Heart left ventricle (tissue), 13 donors: ENCODE measurements at regions not wholly inside any gene's neighbourhood (a gene's known extent, or its start where the extent isn't known, plus 50 kb on each side); places are given as distances from the start of the nearest gene placed in this dataset.

ENCODE experiments used
- CTCF ChIP-seq, 12 donors: fragments of 200-600 bp; sonication (generic) in 4 of 12; IDR thresholded peaks; one replicate each; pipeline versions ENCODE4 v1.5.0 to v1.8.0; 2018 to 2022; ENCODE audit warnings: antibody characterized with exemption in 12 of 12, mild to moderate bottlenecking in 5 of 12
- POLR2A ChIP-seq, 2 donors: fragments of 450-650 bp; IDR thresholded peaks; one replicate each; pipeline ENCODE4 v1.6.1; 2017; ENCODE audit warnings: antibody characterized with exemption in 2 of 2, mild to moderate bottlenecking in 2 of 2, moderate library complexity in 2 of 2
- donor health status: ischemic (EF 13 %, LVEDD 7.1; RV severe dilation, severe dysfunction).
- donor health status: DM: no; HTN: yes; CAD: no.
- donor health status: DM: no; HTN: no; CAD: no.
- donor health status: ischemic (EF 25% LVEDD 6.9; RV normal size, moderate dysfunction).
- donor health status: ischemic (EF 25% LVEDD 5.7; RV mildly dilated, moderate dysfunction).
- donor health status: ischemic (EF 35%, LVEDD 5.7; RV mildly dilated, moderate dysfunction).
- donor health status: nonischemic (EF 11% LVEDD 7.7; RV severe dilation, severe dysfunction).
- donor health status: DM: yes; HTN: yes; CAD: no.
- donor health status: PGD.
- donor health status: ischemic (EF 29% LVEDD 5.4; RV normal size, mild dysfunction).
- donor health status: nonischemic (EF 23%, LVEDD 6.1; RV moderate dilation, normal function).

- TF ChIP-seq CTCF (IDR thresholded peaks at IDR 0.05) (no peak), POLR2A (IDR thresholded peaks at IDR 0.05) (no peak)
Observed at GRCh38 chr6:15997586-15998388, 131.1 kb upstream of the MYLIP start.
